ENCODE measurements at regions not wholly inside any gene's neighbourhood (a gene's known extent, or its start where the extent isn't known, plus 50 kb on each side); places are given as distances from the start of the nearest gene placed in this dataset.

GRCh38 chr2:20552847-20553246 is 98.1 kb downstream of the HS1BP3 start:
- TF ChIP-seq POLR2A (IDR thresholded peaks at IDR 0.05) (no peak), CTCF (IDR thresholded peaks at IDR 0.05) (no peak)
